CD4-positive, alpha-beta T cell (primary cell): ENCODE measurements at regions not wholly inside any gene's neighbourhood (a gene's known extent, or its start where the extent isn't known, plus 50 kb on each side); places are given as distances from the start of the nearest gene placed in this dataset.
A peak's percentile ranks its signal among the peaks of the same experiment; 100 is the strongest.

Experiments used
- ATAC-seq: fragments of 200-7000 bp; cut with Tn5 transposase; one replicate; pipeline ENCODE4 v1.10.0; 2022; ENCODE audit warnings: mild to moderate bottlenecking; ENCODE audit not compliant: poor library complexity
- CTCF ChIA-PET: fragments of 350-600 bp; sonication (Branson Sonifier 250); formaldehyde crosslinking; loops from one replicate; lab custom pipeline; 2021; ENCODE audit warnings: antibody characterized with exemption, inconsistent platforms; lab: Charles Lee
- POLR2A ChIA-PET: fragments of 350-600 bp; sonication (Branson Sonifier 250); formaldehyde crosslinking; loops from one replicate; lab custom pipeline; 2021; ENCODE audit warnings: antibody characterized with exemption, inconsistent platforms; lab: Charles Lee
- DNase-seq, 14 experiments: peaks; one replicate each; pipeline ENCODE4 v3.0.0-alpha.2; 2013 to 2020; ENCODE audit warnings: mixed read lengths in 2 of 14
- H3K27ac ChIP-seq, 2 donors: one replicate each; pipeline versions ENCODE4 v1.5.1 to v1.7.0; 2013; ENCODE audit warnings: low read length in 2 of 2, low read depth in 1 of 2, mild to moderate bottlenecking in 1 of 2
- H3K27me3 ChIP-seq, 2 experiments: 1 replicate in 1 of 2; 2 replicates in 1 of 2; pipeline versions ENCODE4 v1.6.1 to v1.7.0; 2013; ENCODE audit warnings: low read length in 2 of 2, control low read depth in 1 of 2, mild to moderate bottlenecking in 1 of 2, moderate library complexity in 1 of 2; ENCODE audit not compliant: insufficient read depth in 2 of 2, control insufficient read depth in 1 of 2
- H3K36me3 ChIP-seq: one replicate; pipeline ENCODE4 v1.6.1; 2013; ENCODE audit warnings: low read length, control low read depth; ENCODE audit not compliant: insufficient read depth
- H3K4me1 ChIP-seq: one replicate; pipeline ENCODE4 v1.6.1; 2013; ENCODE audit warnings: low read length, control low read depth; ENCODE audit not compliant: insufficient read depth
- H3K4me3 ChIP-seq: one replicate; pipeline ENCODE4 v1.5.1; 2013; ENCODE audit warnings: mild to moderate bottlenecking, low read length, moderate library complexity
- H3K9me3 ChIP-seq, 2 experiments: 1 replicate in 1 of 2; 2 replicates in 1 of 2; pipeline versions ENCODE4 v1.6.1 to v1.7.0; 2013; ENCODE audit warnings: low read length in 2 of 2, mild to moderate bottlenecking in 2 of 2, control low read depth in 1 of 2, moderate library complexity in 1 of 2; ENCODE audit not compliant: control insufficient read depth in 1 of 2, insufficient read depth in 1 of 2
- H3K27ac Mint-ChIP-seq: one replicate; pipeline ENCODE4 v1.8.0; 2020; ENCODE audit warnings: mixed read lengths
- H3K27me3 Mint-ChIP-seq: one replicate; pipeline ENCODE4 v1.8.0; 2021; ENCODE audit warnings: mixed read lengths
- H3K36me3 Mint-ChIP-seq: one replicate; pipeline ENCODE4 v1.8.0; 2021; ENCODE audit warnings: low read depth, mixed read lengths
- H3K4me1 Mint-ChIP-seq: one replicate; pipeline ENCODE4 v1.8.0; 2021; ENCODE audit warnings: low read depth, mixed read lengths
- H3K4me3 Mint-ChIP-seq: one replicate; pipeline ENCODE4 v1.8.0; 2020; ENCODE audit warnings: mild to moderate bottlenecking, mixed read lengths
- H3K9me3 Mint-ChIP-seq: one replicate; pipeline ENCODE4 v1.8.0; 2020; ENCODE audit warnings: mixed read lengths
- CTCF ChIP-seq: fragments of 200-600 bp; IDR thresholded peaks from one replicate; pipeline ENCODE4 v1.8.0; 2022; ENCODE audit warnings: antibody characterized with exemption, mild to moderate bottlenecking
- intact Hi-C, 2 experiments: fragments of 100-400 bp; cut with DNase I in 1 of 2; cut with micrococcal nuclease in 1 of 2; formaldehyde crosslinking; loops; one replicate each; pipeline versions ENCODE4 v1.15.1 to v1.9.0; 2023 to 2025; cut with DNase I, micrococcal nuclease

- Mint-ChIP-seq H3K27ac (no peak overlapping the region), H3K4me3 (no peak overlapping the region), H3K27me3 (peaks cover 31% of the 10 kb centered on the region), H3K4me1 (no peaks in the 10 kb centered on the region), H3K36me3 (no peaks in the 10 kb centered on the region), H3K9me3 (no peaks in the 10 kb centered on the region)
- no peaks in the 10 kb centered on the region for H3K36me3 ChIP-seq
- no peak overlapping the region for H3K4me3 ChIP-seq
- peak in 1 of 14 experiments; percentile 4 for DNase-seq
- CTCF ChIA-PET = no interaction called here
- H3K9me3 ChIP-seq = no peaks in the 10 kb centered on the region
- no peaks in the 10 kb centered on the region for H3K4me1 ChIP-seq
- intact Hi-C loops = no loop called here
- H3K27me3 ChIP-seq = no peaks in the 10 kb centered on the region
- H3K27ac ChIP-seq = no peak overlapping the region
- TF ChIP-seq CTCF = no peak
- POLR2A ChIA-PET = interaction anchor here (0.6 kb wide), 1 partner anchor 15 kb away, joined by 4 read pairs; no protein-coding TSS in a partner anchor
- ATAC-seq = no peak
Measured at GRCh38 chr6:6402006-6402405, 81.5 kb upstream of the F13A1 start.

- Mint-ChIP-seq H3K36me3 (no peaks in the 10 kb centered on the region), H3K4me3 (no peak overlapping the region), H3K4me1 (no peaks in the 10 kb centered on the region), H3K9me3 (no peaks in the 10 kb centered on the region), H3K27me3 (peaks cover 25% of the 10 kb centered on the region), H3K27ac (no peak overlapping the region)
- H3K4me3 ChIP-seq = no peak overlapping the region
- ChIA-PET CTCF (interaction anchor here (1.0 kb wide), 1 partner anchor 144 kb away, joined by 3 read pairs; no protein-coding TSS in a partner anchor), POLR2A (no interaction called here)
- intact Hi-C loops = no loop called here
- H3K9me3 ChIP-seq = no peaks in the 10 kb centered on the region
- no peak overlapping the region for H3K27ac ChIP-seq
- no peak for TF ChIP-seq CTCF
- ATAC-seq = no peak
- DNase-seq = no peak
- no peaks in the 10 kb centered on the region for H3K4me1 ChIP-seq
- H3K36me3 ChIP-seq = no peaks in the 10 kb centered on the region
- H3K27me3 ChIP-seq = no peaks in the 10 kb centered on the region
Measured at GRCh38 chr6:6402591-6402990, 82.1 kb upstream of the F13A1 start.

- Histone ChIP-seq H3K4me3 (no peak overlapping the region), H3K9me3 (no peaks in the 10 kb centered on the region), H3K27me3 (no peaks in the 10 kb centered on the region), H3K36me3 (no peaks in the 10 kb centered on the region), H3K4me1 (no peaks in the 10 kb centered on the region), H3K27ac (no peak overlapping the region)
- POLR2A ChIA-PET = no interaction called here
- no peak for TF ChIP-seq CTCF
- CTCF ChIA-PET = no interaction called here
- H3K36me3 Mint-ChIP-seq = no peaks in the 10 kb centered on the region
- intact Hi-C loops = no loop called here
- H3K9me3 Mint-ChIP-seq = no peaks in the 10 kb centered on the region
- no peak overlapping the region for H3K4me3 Mint-ChIP-seq
- DNase-seq (no peak), ATAC-seq (no peak)
- no peaks in the 10 kb centered on the region for H3K4me1 Mint-ChIP-seq
- peaks cover 17% of the 10 kb centered on the region for H3K27me3 Mint-ChIP-seq
- no peak overlapping the region for H3K27ac Mint-ChIP-seq
Measured at GRCh38 chr6:6405031-6405430, 84.6 kb upstream of the F13A1 start.
